ENCODE measurements at regions not wholly inside any gene's neighbourhood (a gene's known extent, or its start where the extent isn't known, plus 50 kb on each side); places are given as distances from the start of the nearest gene placed in this dataset.

DNA sequence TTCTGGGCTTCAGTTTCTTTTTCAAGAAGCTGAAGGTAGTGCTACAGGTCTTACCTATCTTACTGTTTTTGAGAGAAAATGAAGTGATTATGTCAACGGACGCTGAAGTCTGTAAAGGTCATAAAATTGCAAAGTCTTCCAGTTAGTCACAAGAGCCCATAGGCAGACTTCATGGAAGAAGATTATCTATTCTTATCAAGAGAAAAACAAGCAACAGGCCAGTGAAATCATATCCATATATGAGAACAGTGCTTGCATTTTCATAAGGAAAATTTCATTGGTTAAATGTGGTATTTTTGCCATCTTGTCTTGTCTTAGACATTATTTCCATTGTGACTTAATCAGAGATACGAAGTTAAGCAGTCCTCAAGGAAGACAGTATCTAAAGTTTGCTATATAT, 412.7 kb upstream of the SEL1L start:
- Mint-ChIP-seq H3K4me3 (no peak overlapping the region), H3K27ac (no peak overlapping the region), H3K27me3 (no peaks in the 10 kb centered on the region), H3K9me3 (peaks cover 3% of the 10 kb centered on the region), H3K4me1 (no peaks in the 10 kb centered on the region), H3K36me3 (ENCODE audit: low read depth) (no peaks in the 10 kb centered on the region)
- intact Hi-C loops (cut with micrococcal nuclease), result no loop called here
- DNase-seq, result no peak

DNA sequence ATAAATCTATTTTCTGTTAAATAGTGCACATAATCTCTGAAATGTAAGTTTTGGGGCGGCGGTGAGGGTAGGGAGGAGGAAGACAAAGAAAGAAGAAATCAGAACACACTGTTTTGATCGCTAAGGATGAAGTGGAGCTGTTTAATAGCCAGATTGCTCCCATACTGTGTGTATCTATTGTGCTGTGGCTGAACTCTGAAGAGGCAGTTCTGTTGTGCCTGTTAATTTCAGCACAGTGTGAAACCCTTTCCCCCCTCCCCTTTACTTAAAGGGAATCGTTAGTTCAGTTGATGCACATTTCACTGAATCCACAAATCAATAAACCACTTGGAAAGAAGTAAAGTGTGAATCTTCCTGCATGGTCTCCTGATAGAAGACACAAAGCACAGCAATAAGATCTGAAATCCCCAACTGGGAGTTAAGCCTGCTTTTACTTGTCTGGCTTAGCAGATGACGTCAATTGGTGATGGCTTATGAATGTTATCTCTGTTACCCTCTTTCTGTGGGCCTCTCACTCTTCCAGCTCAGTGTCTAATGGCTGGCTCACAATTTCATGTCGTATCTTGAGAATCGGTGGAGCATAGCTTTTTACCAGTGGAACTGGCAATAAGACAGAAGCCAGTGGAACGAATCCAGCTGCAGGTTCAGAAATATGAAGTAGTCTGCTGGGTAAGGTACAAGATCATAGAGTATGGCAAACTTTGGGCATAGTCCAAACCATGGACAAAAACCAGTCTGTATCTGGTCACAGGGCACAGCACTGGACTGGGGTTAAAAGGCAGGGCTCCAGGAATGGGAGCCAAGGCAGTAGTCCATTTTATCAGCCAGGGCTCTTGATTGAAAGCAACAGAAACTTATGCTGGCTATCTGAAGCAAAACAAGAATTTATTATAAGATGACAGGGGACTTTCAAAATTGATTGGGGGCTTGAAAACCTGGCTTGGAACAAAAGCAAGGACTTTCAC, 413.5 kb upstream of the SEL1L start:
- H3K4me3 Mint-ChIP-seq, result no peak overlapping the region
- DNase-seq, result no peak
- no peaks in the 10 kb centered on the region for H3K36me3 Mint-ChIP-seq (ENCODE audit: low read depth)
- peaks cover 3% of the 10 kb centered on the region for H3K9me3 Mint-ChIP-seq
- no peaks in the 10 kb centered on the region for H3K27me3 Mint-ChIP-seq
- no peak overlapping the region for H3K27ac Mint-ChIP-seq
- H3K4me1 Mint-ChIP-seq, result no peaks in the 10 kb centered on the region
- intact Hi-C loops (cut with micrococcal nuclease), result no loop called here

DNA sequence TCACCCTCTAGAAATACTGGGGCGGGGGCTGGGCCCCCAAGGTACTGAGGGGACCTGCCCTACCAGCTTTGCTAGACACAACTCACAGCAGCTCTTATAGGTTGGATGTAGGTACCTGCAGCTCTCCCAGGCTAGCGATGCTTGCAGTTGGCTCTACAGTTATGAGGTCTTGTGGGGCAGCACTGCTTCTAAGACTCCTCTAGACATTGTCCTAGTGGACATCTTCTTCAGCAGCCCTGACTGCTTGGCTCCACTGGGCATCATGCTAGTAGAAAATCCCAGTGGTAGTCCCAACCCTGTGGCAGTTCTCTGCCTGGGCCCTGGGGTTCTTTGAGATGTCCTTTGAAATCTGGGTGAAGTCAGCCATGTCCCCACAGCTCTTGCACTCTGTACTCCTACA, 419.3 kb upstream of the SEL1L start:
- DNase-seq, result no peak
- Mint-ChIP-seq H3K4me3 (no peak overlapping the region), H3K36me3 (ENCODE audit: low read depth) (no peaks in the 10 kb centered on the region), H3K27ac (no peak overlapping the region), H3K27me3 (no peaks in the 10 kb centered on the region), H3K9me3 (peaks cover 6% of the 10 kb centered on the region), H3K4me1 (no peaks in the 10 kb centered on the region)
- intact Hi-C loops (cut with micrococcal nuclease), result no loop called here

DNA sequence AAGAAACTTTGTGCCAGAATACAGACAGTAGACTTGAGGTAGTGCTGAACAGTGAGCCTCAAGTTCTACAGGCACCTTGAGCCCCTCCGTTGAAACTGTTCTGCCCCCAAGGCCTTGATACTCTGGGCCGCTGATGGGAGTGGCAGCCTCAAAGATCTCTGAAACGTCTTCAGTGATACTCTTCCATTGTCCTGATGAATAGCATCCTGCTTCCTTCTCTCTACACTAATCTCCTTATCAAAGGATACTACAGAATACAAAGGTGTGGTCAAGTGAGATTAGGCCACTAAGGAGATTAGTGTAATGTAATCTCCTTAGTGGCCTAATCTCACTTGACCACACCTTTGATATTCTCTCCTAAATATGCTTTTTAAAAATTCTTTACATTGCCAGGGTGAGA, 419.8 kb upstream of the SEL1L start:
- H3K27ac Mint-ChIP-seq, result no peak overlapping the region
- no peaks in the 10 kb centered on the region for H3K27me3 Mint-ChIP-seq
- no peaks in the 10 kb centered on the region for H3K36me3 Mint-ChIP-seq (ENCODE audit: low read depth)
- intact Hi-C loops (cut with micrococcal nuclease), result no loop called here
- no peak overlapping the region for H3K4me3 Mint-ChIP-seq
- H3K9me3 Mint-ChIP-seq, result peaks cover 6% of the 10 kb centered on the region
- no peak for DNase-seq
- no peaks in the 10 kb centered on the region for H3K4me1 Mint-ChIP-seq

DNA sequence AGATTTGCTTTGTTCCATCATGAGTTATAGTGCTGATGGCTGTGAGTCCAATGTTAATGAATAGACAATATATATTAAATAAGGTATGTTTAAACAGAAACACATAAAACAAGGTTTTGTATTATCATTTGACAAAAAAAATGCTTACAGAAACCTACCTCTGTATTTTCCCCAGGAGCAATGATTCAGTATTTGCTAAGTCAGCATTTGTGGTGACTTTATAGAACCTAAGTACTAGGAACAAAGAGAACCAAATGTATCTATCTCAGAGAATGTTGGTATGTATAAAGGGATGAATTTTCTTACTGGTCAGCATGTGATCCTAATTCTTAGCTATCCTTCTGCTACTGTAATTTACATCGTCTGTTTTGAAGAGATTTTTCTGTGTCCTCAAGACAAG, 421.5 kb upstream of the SEL1L start:
- no peaks in the 10 kb centered on the region for H3K27me3 Mint-ChIP-seq

DNA sequence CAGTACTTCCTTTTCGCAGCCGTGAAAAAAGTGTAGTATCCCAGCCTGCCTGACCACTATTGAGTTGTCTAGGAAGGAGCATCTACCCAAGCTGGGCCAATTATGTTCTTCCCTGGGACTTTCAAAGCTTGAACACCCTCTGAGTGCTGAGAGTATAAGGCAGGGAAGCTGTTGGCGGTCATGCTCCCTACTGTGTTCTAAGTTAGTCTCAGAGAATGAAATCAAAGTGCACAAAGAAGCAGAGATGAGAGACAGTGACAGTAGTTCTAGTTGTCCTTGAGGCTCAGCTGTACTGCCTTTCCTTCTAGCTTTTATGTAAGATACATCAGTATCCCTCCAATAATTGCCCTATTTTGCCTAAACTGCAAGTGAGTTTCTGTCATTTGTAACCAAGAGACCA, 427.1 kb upstream of the SEL1L start:
- peaks cover 3% of the 10 kb centered on the region for H3K9me3 Mint-ChIP-seq
- H3K4me3 Mint-ChIP-seq, result no peak overlapping the region
- no peak for DNase-seq
- H3K27ac Mint-ChIP-seq, result no peak overlapping the region
- H3K36me3 Mint-ChIP-seq (ENCODE audit: low read depth), result no peaks in the 10 kb centered on the region
- H3K4me1 Mint-ChIP-seq, result no peaks in the 10 kb centered on the region
- intact Hi-C loops (cut with micrococcal nuclease), result no loop called here
- no peaks in the 10 kb centered on the region for H3K27me3 Mint-ChIP-seq

More for the DNA sequence above, 421.5 kb upstream of the SEL1L start:
- no peak for DNase-seq
- Mint-ChIP-seq H3K4me1 (no peaks in the 10 kb centered on the region), H3K36me3 (ENCODE audit: low read depth) (no peaks in the 10 kb centered on the region), H3K4me3 (no peak overlapping the region), H3K9me3 (peaks cover 6% of the 10 kb centered on the region), H3K27ac (no peak overlapping the region)
- intact Hi-C loops (cut with micrococcal nuclease), result no loop called here

DNA sequence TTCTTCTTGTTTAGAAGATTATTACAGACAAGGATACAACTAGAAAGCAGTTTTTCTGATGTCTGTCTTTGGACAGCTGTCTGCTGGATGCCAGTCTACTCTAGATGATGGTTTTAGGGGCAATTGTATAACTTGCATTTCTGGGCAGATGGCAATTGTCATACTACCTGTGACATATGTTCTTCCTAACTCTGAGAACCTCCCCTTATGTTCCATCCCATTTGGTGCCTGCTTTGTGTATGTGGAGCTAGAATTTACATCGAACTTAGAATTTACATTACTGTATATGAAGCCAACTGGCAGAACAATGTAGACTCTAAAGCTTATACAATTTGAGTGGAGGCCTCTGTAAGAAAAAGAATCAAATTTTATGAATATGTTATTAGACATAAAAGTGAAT, 430.2 kb upstream of the SEL1L start:
- Mint-ChIP-seq H3K4me3 (no peak overlapping the region), H3K4me1 (no peaks in the 10 kb centered on the region), H3K27me3 (no peaks in the 10 kb centered on the region), H3K36me3 (ENCODE audit: low read depth) (no peaks in the 10 kb centered on the region), H3K9me3 (no peaks in the 10 kb centered on the region), H3K27ac (no peak overlapping the region)
- intact Hi-C loops (cut with micrococcal nuclease), result no loop called here
- DNase-seq, result no peak

DNA sequence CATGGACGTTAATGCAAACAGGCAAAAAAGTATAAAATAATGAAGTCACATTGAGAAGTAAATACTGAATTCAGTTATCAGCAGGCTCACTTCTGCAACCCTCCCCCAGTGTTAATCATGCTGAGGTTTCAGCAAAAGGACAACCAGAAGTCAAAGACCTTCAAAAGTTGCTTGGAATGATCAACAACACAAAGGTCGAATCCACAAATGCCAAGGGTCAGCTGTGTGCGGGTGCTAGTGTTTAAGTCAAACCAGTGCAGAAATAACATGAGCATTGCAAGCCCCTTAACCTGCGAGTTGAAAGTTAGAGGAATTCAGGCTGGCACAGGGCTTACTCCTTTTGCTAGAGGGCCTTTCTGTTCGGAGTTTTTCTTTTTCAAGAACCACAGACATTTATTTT, 436.7 kb upstream of the SEL1L start:
- Mint-ChIP-seq H3K9me3 (no peaks in the 10 kb centered on the region), H3K4me1 (no peaks in the 10 kb centered on the region), H3K27me3 (no peaks in the 10 kb centered on the region), H3K36me3 (ENCODE audit: low read depth) (no peaks in the 10 kb centered on the region), H3K27ac (no peak overlapping the region), H3K4me3 (no peak overlapping the region)
- intact Hi-C loops (cut with micrococcal nuclease), result no loop called here
- DNase-seq, result no peak

DNA sequence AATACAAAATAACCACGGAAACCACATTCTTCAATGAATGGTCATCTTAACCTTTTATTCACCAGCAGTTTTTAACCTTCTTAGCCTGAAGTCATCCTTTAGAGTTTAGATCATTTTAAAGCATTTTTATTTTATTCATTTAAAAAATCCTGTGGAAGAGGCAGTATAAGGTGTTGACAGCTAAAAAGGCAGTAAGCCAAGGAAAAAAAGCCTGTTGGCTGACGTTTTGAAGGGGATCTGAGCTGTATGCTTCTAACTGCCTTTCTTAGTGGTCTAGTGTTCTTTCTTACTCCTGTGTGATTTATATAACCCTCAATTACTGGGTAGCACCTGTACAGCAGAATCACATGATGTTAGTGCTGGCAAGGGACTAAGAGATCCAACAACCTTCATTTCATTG, 438.3 kb upstream of the SEL1L start:
- Mint-ChIP-seq H3K9me3 (no peaks in the 10 kb centered on the region), H3K27me3 (no peaks in the 10 kb centered on the region), H3K4me1 (no peaks in the 10 kb centered on the region), H3K36me3 (ENCODE audit: low read depth) (no peaks in the 10 kb centered on the region), H3K27ac (no peak overlapping the region), H3K4me3 (no peak overlapping the region)
- no peak for DNase-seq
- intact Hi-C loops (cut with micrococcal nuclease), result no loop called here

DNA sequence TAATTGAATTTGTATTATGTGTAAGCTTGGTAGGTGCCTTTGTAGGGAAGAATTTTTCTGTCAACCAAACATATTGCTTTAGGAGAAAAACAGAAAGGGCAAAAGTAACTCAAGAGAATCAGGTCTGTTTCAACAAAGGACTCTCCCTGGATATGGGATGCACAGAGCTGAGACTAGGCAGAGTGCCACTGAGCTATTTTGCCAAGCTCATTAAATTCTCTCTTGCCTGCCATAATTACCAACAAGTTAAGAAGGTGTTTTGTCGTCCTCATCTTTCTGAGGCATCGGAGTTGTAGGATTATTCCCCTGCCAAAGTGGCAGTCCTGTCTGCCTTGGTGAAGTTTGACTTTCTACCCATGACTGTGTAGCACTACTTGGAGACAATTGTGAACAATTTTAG, 438.9 kb upstream of the SEL1L start:
- intact Hi-C loops (cut with micrococcal nuclease), result no loop called here
- DNase-seq, result no peak
- Mint-ChIP-seq H3K4me3 (no peak overlapping the region), H3K27me3 (no peaks in the 10 kb centered on the region), H3K4me1 (no peaks in the 10 kb centered on the region), H3K36me3 (ENCODE audit: low read depth) (no peaks in the 10 kb centered on the region), H3K9me3 (no peaks in the 10 kb centered on the region), H3K27ac (no peak overlapping the region)

DNA sequence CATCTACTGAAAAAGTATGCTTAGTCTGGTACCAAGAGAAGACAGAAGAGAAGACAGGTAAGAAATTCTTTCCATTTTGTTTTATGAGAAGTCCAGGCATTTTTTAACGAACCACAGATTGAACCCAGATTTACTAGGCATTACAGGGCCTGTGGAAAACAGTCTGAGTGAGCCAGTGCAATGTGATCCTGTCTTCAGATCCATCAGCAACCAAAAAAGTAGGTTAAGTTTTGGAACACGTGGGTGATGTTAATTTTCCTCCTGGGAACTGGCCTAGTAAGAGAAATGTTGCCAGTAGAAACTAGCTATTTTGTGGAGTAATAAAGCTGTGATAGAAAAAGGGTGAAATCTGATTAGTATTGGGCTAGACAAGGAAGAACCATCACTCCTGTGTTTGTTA, 440.9 kb upstream of the SEL1L start:
- no peaks in the 10 kb centered on the region for H3K4me1 Mint-ChIP-seq
- no peak for DNase-seq
- H3K36me3 Mint-ChIP-seq (ENCODE audit: low read depth), result no peaks in the 10 kb centered on the region
- H3K4me3 Mint-ChIP-seq, result no peak overlapping the region
- H3K27ac Mint-ChIP-seq, result no peak overlapping the region
- H3K9me3 Mint-ChIP-seq, result no peaks in the 10 kb centered on the region
- no peaks in the 10 kb centered on the region for H3K27me3 Mint-ChIP-seq
- intact Hi-C loops (cut with micrococcal nuclease), result no loop called here

DNA sequence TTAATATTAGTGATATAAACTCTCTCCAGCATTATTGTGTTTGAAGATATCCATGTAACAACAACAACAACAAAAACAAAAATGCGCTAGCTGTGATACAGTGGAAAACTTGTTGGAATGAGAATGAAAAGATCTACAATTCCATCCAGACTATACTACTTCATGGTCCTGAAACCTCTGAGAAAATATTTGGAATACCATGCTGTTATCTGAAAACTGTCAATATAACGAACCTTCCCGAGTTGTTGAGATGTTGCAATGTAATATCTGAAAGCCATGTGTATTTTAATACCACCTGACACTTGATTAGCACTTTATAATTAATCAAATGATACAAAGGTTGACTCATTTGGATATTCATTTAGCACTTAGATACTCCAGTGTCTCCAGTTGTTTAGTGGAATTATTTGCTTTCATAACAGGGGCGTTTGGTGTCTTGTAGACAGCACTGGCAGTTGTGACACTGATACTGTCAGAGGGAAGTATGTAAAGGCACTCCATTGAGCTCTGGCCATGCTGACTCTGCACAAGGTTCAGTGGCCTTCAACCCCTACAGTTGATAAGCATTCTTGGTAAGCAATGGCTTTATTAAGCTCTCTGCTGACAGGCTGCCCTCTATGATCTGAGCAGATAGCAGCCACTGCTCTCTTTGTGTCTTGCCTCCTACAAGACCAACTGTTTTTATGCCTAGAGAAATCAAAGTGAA, 447.1 kb upstream of the SEL1L start:
- intact Hi-C loops (cut with micrococcal nuclease), result no loop called here
- Mint-ChIP-seq H3K9me3 (no peaks in the 10 kb centered on the region), H3K4me1 (no peaks in the 10 kb centered on the region), H3K27ac (no peak overlapping the region), H3K36me3 (ENCODE audit: low read depth) (no peaks in the 10 kb centered on the region), H3K27me3 (no peaks in the 10 kb centered on the region), H3K4me3 (no peak overlapping the region)
- no peak for DNase-seq

DNA sequence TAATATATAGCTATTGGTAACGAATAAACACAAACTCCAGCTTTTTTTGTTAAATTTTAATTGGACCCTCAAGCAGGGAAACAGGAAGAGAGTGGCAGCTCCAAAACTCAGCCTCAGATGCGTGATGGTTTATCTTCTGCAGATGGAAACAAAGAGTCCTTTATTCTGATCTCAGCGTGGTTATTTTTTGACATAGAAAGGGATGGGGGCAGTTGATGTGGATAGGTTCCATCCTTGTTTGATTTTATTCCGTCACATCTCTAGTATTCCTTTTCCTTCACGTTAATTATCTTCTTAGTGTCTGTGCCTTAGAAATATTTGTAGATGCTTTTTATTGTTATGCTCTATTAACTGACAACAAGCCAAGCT, 447.6 kb upstream of the SEL1L start:
- Mint-ChIP-seq H3K36me3 (ENCODE audit: low read depth) (no peaks in the 10 kb centered on the region), H3K27me3 (no peaks in the 10 kb centered on the region), H3K9me3 (no peaks in the 10 kb centered on the region), H3K27ac (no peak overlapping the region), H3K4me1 (no peaks in the 10 kb centered on the region), H3K4me3 (no peak overlapping the region)
- intact Hi-C loops (cut with micrococcal nuclease), result no loop called here
- DNase-seq, result no peak

DNA sequence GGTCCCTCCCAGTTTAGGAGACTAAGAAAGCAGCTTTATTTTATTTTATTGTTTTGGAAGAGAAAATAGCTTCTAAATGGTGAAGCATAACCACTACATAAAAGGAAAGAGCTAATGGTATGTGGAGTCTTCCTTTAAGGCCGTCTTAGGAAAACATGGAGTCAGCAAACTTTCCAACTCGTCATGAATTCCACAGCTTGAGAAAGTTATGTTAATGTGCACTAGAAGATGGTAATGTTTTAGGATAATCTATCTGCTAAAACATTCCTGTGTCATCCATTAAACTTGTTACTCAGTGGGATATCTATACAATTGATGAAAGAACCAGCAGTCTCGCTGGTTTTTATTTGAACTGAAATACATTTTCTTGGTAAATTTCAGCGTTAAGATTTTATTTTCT, 448.4 kb upstream of the SEL1L start:
- DNase-seq, result no peak
- no peak overlapping the region for H3K27ac Mint-ChIP-seq
- no peaks in the 10 kb centered on the region for H3K27me3 Mint-ChIP-seq
- no peaks in the 10 kb centered on the region for H3K9me3 Mint-ChIP-seq
- intact Hi-C loops (cut with micrococcal nuclease), result no loop called here
- no peaks in the 10 kb centered on the region for H3K36me3 Mint-ChIP-seq (ENCODE audit: low read depth)
- H3K4me3 Mint-ChIP-seq, result no peak overlapping the region
- H3K4me1 Mint-ChIP-seq, result no peaks in the 10 kb centered on the region
